DOHH2 (cell line): ENCODE measurements at regions not wholly inside any gene's neighbourhood (a gene's known extent, or its start where the extent isn't known, plus 50 kb on each side); places are given as distances from the start of the nearest gene placed in this dataset.

Experiments used
- H3F3A ChIP-seq: fragments of 200-600 bp; sonication (generic), shearing (Covaris generic); 2 replicates; pipeline ENCODE4 v1.6.0; 2016; ENCODE audit warnings: antibody characterized with exemption, mild to moderate bottlenecking; ENCODE audit not compliant: control insufficient read depth, insufficient read depth
- H3K27ac ChIP-seq: fragments of 200-600 bp; sonication (generic); 2 replicates; pipeline ENCODE4 v1.5.1; 2014; ENCODE audit warnings: low read depth, mild to moderate bottlenecking, low read length, moderate library complexity
- H3K27me3 ChIP-seq: fragments of 200-600 bp; sonication (generic); 2 replicates; pipeline ENCODE4 v1.6.1; 2014; ENCODE audit warnings: mild to moderate bottlenecking, low read length, mixed read lengths; ENCODE audit not compliant: control insufficient read depth
- H3K36me3 ChIP-seq: fragments of 200-600 bp; sonication (generic); 2 replicates; pipeline ENCODE4 v1.6.1; 2014; ENCODE audit warnings: mild to moderate bottlenecking, low read length, moderate library complexity, mixed read lengths; ENCODE audit not compliant: control insufficient read depth
- H3K4me1 ChIP-seq: fragments of 200-600 bp; sonication (generic); 2 replicates; pipeline ENCODE4 v1.6.1; 2014; ENCODE audit warnings: mild to moderate bottlenecking, low read length, mixed read lengths; ENCODE audit not compliant: control insufficient read depth
- H3K4me2 ChIP-seq: fragments of 200-600 bp; sonication (generic); 2 replicates; pipeline ENCODE4 v1.6.0; 2014; ENCODE audit warnings: mild to moderate bottlenecking, low read length, moderate library complexity
- H3K4me3 ChIP-seq: fragments of 200-600 bp; sonication (generic); 2 replicates; pipeline ENCODE4 v1.5.1; 2014; ENCODE audit warnings: mild to moderate bottlenecking, low read length, mixed read lengths
- H3K79me2 ChIP-seq: fragments of 200-600 bp; sonication (generic); 2 replicates; pipeline ENCODE4 v1.6.1; 2014; ENCODE audit warnings: mild to moderate bottlenecking, low read length, mixed read lengths; ENCODE audit not compliant: control insufficient read depth
- H3K9me2 ChIP-seq: fragments of 200-600 bp; sonication (generic); replicated peaks from 2 replicates; pipeline ENCODE4 v1.6.1; 2014; ENCODE audit warnings: mild to moderate bottlenecking, low read length, mixed read lengths; ENCODE audit not compliant: control insufficient read depth
- H3K9me3 ChIP-seq: fragments of 200-600 bp; sonication (generic); 2 replicates; pipeline ENCODE4 v1.6.1; 2014; ENCODE audit warnings: antibody characterized with exemption, low read length, mixed read lengths; ENCODE audit not compliant: control insufficient read depth, insufficient read depth
- H4K20me1 ChIP-seq: fragments of 200-600 bp; sonication (generic); 2 replicates; pipeline ENCODE4 v1.6.0; 2014; ENCODE audit warnings: low read depth, mild to moderate bottlenecking, antibody characterized with exemption, low read length, moderate library complexity; ENCODE audit not compliant: control insufficient read depth, insufficient read depth
- EZH2phosphoT487 ChIP-seq: fragments of 200-600 bp; sonication (generic); IDR thresholded peaks from 2 replicates; pipeline ENCODE4 v1.6.1; 2017; ENCODE audit warnings: borderline replicate concordance, mild to moderate bottlenecking, antibody characterized with exemption, low read length, moderate library complexity, mixed read lengths
- TF ChIP-seq, protein P1 (sequence below): fragments of 200-600 bp; sonication (generic); IDR thresholded peaks from one replicate; pipeline ENCODE4 v1.5.1; 2014; ENCODE audit warnings: antibody characterized with exemption, mild to moderate bottlenecking, low read depth, low read length; ENCODE audit not compliant: poor library complexity, severe bottlenecking

- Histone ChIP-seq H3K79me2 (no peaks in the 10 kb centered on the region), H3K9me2 (no peaks in the 10 kb centered on the region), H3K4me3 (no peak overlapping the region), H3K27ac (no peak overlapping the region), H3K4me2 (no peak overlapping the region), H3F3A (no peaks in the 10 kb centered on the region), H3K9me3 (no peaks in the 10 kb centered on the region), H4K20me1 (no peaks in the 10 kb centered on the region), H3K36me3 (no peaks in the 10 kb centered on the region), H3K4me1 (no peaks in the 10 kb centered on the region), H3K27me3 (no peaks in the 10 kb centered on the region)
- TF ChIP-seq, protein P1, sequence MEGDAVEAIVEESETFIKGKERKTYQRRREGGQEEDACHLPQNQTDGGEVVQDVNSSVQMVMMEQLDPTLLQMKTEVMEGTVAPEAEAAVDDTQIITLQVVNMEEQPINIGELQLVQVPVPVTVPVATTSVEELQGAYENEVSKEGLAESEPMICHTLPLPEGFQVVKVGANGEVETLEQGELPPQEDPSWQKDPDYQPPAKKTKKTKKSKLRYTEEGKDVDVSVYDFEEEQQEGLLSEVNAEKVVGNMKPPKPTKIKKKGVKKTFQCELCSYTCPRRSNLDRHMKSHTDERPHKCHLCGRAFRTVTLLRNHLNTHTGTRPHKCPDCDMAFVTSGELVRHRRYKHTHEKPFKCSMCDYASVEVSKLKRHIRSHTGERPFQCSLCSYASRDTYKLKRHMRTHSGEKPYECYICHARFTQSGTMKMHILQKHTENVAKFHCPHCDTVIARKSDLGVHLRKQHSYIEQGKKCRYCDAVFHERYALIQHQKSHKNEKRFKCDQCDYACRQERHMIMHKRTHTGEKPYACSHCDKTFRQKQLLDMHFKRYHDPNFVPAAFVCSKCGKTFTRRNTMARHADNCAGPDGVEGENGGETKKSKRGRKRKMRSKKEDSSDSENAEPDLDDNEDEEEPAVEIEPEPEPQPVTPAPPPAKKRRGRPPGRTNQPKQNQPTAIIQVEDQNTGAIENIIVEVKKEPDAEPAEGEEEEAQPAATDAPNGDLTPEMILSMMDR = no peak
- no peak for TF ChIP-seq EZH2phosphoT487
Measured at GRCh38 chr5:53321721-53322120, 158.7 kb upstream of the FST start.

- no peaks in the 10 kb centered on the region for H3F3A ChIP-seq
- no peak overlapping the region for H3K27ac ChIP-seq
- H3K79me2 ChIP-seq = no peaks in the 10 kb centered on the region
- H3K36me3 ChIP-seq = no peaks in the 10 kb centered on the region
- H3K4me2 ChIP-seq = no peak overlapping the region
- H3K27me3 ChIP-seq = no peaks in the 10 kb centered on the region
- no peak overlapping the region for H3K4me3 ChIP-seq
- no peaks in the 10 kb centered on the region for H3K9me2 ChIP-seq
- H3K4me1 ChIP-seq = no peaks in the 10 kb centered on the region
- TF ChIP-seq, protein P1 = no peak
- TF ChIP-seq EZH2phosphoT487 = no peak
- no peaks in the 10 kb centered on the region for H3K9me3 ChIP-seq
- H4K20me1 ChIP-seq = no peaks in the 10 kb centered on the region
Measured at GRCh38 chr5:53322257-53322656, 158.2 kb upstream of the FST start.

DNA sequence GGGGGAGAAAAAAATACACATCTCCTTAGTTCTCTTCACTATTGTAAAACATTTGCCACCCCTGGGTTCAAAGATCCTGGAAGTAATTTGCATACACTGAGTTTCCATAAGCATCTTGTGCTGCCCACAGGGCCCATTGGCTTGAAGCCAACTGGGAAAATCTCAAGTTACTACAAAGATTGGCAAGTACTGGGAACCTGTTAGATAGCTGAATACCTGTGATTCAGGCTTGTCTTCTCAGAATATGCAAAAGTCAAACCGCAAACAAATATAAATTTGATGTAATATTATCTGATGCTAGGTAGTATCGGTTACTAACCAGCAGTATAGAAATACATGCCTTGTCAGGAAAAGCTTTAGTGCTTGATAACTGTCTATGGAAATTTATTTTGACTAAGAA, 156.9 kb upstream of the FST start:
- Histone ChIP-seq H3K79me2 (no peaks in the 10 kb centered on the region), H3K36me3 (no peaks in the 10 kb centered on the region), H3K4me1 (no peaks in the 10 kb centered on the region), H3K4me2 (no peak overlapping the region), H3K9me2 (no peaks in the 10 kb centered on the region), H3K27me3 (no peaks in the 10 kb centered on the region), H3F3A (no peaks in the 10 kb centered on the region), H4K20me1 (no peaks in the 10 kb centered on the region), H3K27ac (no peak overlapping the region), H3K9me3 (no peaks in the 10 kb centered on the region), H3K4me3 (no peak overlapping the region)
- TF ChIP-seq, protein P1 = no peak
- TF ChIP-seq EZH2phosphoT487 = no peak
